H1 (cell line): ENCODE measurements at regions not wholly inside any gene's neighbourhood (a gene's known extent, or its start where the extent isn't known, plus 50 kb on each side); places are given as distances from the start of the nearest gene placed in this dataset.

Source experiments
- CTCF ChIA-PET: fragments of 300-600 bp; sonication (Branson Sonifier 250); formaldehyde crosslinking; loops from one replicate; lab custom pipeline; 2021; ENCODE audit not compliant: partially characterized antibody; lab: Charles Lee
- POLR2A ChIA-PET: fragments of 300-600 bp; sonication (Branson Sonifier 250); formaldehyde crosslinking; loops from one replicate; lab custom pipeline; 2021; ENCODE audit warnings: inconsistent platforms; ENCODE audit not compliant: partially characterized antibody; lab: Charles Lee
- DNase-seq, 2 experiments: peaks; one replicate each; pipeline versions ENCODE4 v3.0.0 to v3.0.0-alpha.2; 2010 to 2022; ENCODE audit warnings: low spot score in 2 of 2, low read depth in 1 of 2, mixed read lengths in 1 of 2
- FAIRE-seq: peaks from 2 replicates; lab custom pipeline; 2011; peaks lifted over from hg19 to GRCh38; lab: Jason Lieb, UNC
- H2AFZ ChIP-seq: 2 replicates; pipeline ENCODE4 v1.8.1; 2012; ENCODE audit warnings: low read length, inconsistent platforms
- H2AK5ac ChIP-seq: 2 replicates; pipeline ENCODE4 v1.6.1; 2013; ENCODE audit warnings: low read depth, low read length
- H2BK120ac ChIP-seq: replicated peaks from 2 replicates; pipeline ENCODE3; 2013; ENCODE audit warnings: low read depth, low read length, inconsistent platforms
- H2BK12ac ChIP-seq: 2 replicates; pipeline ENCODE4 v1.6.1; 2013; ENCODE audit warnings: low read depth, low read length
- H2BK15ac ChIP-seq: 2 replicates; pipeline ENCODE4 v1.6.1; 2013; ENCODE audit warnings: low read length
- H2BK20ac ChIP-seq: 2 replicates; pipeline ENCODE4 v1.6.1; 2013; ENCODE audit warnings: low read length
- H2BK5ac ChIP-seq: 2 replicates; pipeline ENCODE4 v1.6.1; 2013; ENCODE audit warnings: low read depth, low read length
- H3K14ac ChIP-seq: 2 replicates; pipeline ENCODE4 v1.6.1; 2013; ENCODE audit warnings: inconsistent platforms; ENCODE audit not compliant: insufficient read length
- H3K18ac ChIP-seq: 2 replicates; pipeline ENCODE4 v1.6.1; 2013; ENCODE audit warnings: low read length; ENCODE audit errors: extremely low read depth
- H3K23ac ChIP-seq: 2 replicates; pipeline ENCODE4 v1.6.1; 2013; ENCODE audit warnings: inconsistent platforms; ENCODE audit not compliant: insufficient read length
- H3K23me2 ChIP-seq: 2 replicates; pipeline ENCODE4 v1.6.1; 2013; ENCODE audit warnings: low read depth, low read length
- H3K27ac ChIP-seq: 2 replicates; pipeline ENCODE4 v1.6.1; 2011; ENCODE audit warnings: low read depth, low read length, inconsistent platforms
- H3K27me3 ChIP-seq, 4 experiments: replicated peaks in 1 of 4; 1 replicate in 1 of 4; 2 replicates in 3 of 4; pipeline versions ENCODE4 v1.6.1 to v1.8.1; 2011 to 2013; ENCODE audit warnings: low read length in 3 of 4, mild to moderate bottlenecking in 3 of 4, inconsistent platforms in 2 of 4, mixed read lengths in 2 of 4, moderate library complexity in 1 of 4; ENCODE audit not compliant: control insufficient read depth in 3 of 4, insufficient read depth in 3 of 4; ENCODE audit errors: extremely low read depth in 1 of 4
- H3K36me3 ChIP-seq, 4 experiments: 2 replicates each; pipeline versions ENCODE4 v1.6.1 to v1.8.1; 2011 to 2013; ENCODE audit warnings: mild to moderate bottlenecking in 4 of 4, low read length in 3 of 4, moderate library complexity in 2 of 4, control low read depth in 1 of 4, inconsistent platforms in 1 of 4; ENCODE audit not compliant: insufficient read depth in 4 of 4, control insufficient read depth in 2 of 4
- H3K4ac ChIP-seq: replicated peaks from 2 replicates; pipeline ENCODE3; 2013; ENCODE audit warnings: low read length, low read depth, mixed read lengths, inconsistent platforms; ENCODE audit not compliant: insufficient read length
- H3K4me1 ChIP-seq, 4 experiments: replicated peaks in 1 of 4; 1 replicate in 1 of 4; 2 replicates in 3 of 4; pipeline versions ENCODE4 v1.6.1 to v1.8.1; 2011 to 2013; ENCODE audit warnings: low read length in 3 of 4, inconsistent platforms in 2 of 4, mixed read lengths in 1 of 4; ENCODE audit not compliant: insufficient read depth in 4 of 4, control insufficient read depth in 3 of 4
- H3K4me2 ChIP-seq, 2 experiments: 2 replicates each; pipeline versions ENCODE4 v1.6.1 to v1.8.1; 2011 to 2013; ENCODE audit warnings: low read depth in 2 of 2, low read length in 2 of 2, control low read depth in 1 of 2, inconsistent platforms in 1 of 2, mild to moderate bottlenecking in 1 of 2; ENCODE audit not compliant: insufficient read depth in 1 of 2
- H3K4me3 ChIP-seq, 4 experiments: fragments of 200-600, 300-600 bp in 1 of 4; sonication (generic), shearing (Covaris generic), sonication (Bioruptor Twin) in 1 of 4; 2 replicates each; pipeline versions ENCODE4 v1.5.1 to v1.8.1; 2011 to 2016; ENCODE audit warnings: low read length in 4 of 4, low read depth in 3 of 4, control low read depth in 2 of 4, inconsistent platforms in 2 of 4, mild to moderate bottlenecking in 2 of 4, mixed read lengths in 1 of 4, moderate library complexity in 1 of 4; ENCODE audit not compliant: insufficient read depth in 2 of 4; ENCODE audit errors: extremely low read depth in 1 of 4
- H3K56ac ChIP-seq: replicated peaks from 2 replicates; pipeline ENCODE3; 2013; ENCODE audit warnings: low read depth, mild to moderate bottlenecking, mixed read lengths, low read length, inconsistent platforms; ENCODE audit not compliant: insufficient read length
- H3K79me1 ChIP-seq: 2 replicates; pipeline ENCODE4 v1.6.1; 2013; ENCODE audit warnings: low read depth, low read length, control low read depth
- H3K79me2 ChIP-seq, 2 experiments: 2 replicates each; pipeline versions ENCODE4 v1.6.1 to v1.8.1; 2012 to 2013; ENCODE audit warnings: low read length in 2 of 2, mild to moderate bottlenecking in 2 of 2, inconsistent platforms in 1 of 2; ENCODE audit not compliant: insufficient read depth in 2 of 2, control insufficient read depth in 1 of 2
- H3K9ac ChIP-seq, 4 experiments: replicated peaks in 1 of 4; 1 replicate in 1 of 4; 2 replicates in 3 of 4; pipeline versions ENCODE4 v1.6.1 to v1.8.1; 2011 to 2013; ENCODE audit warnings: low read depth in 3 of 4, low read length in 3 of 4, control low read depth in 2 of 4, mild to moderate bottlenecking in 2 of 4, moderate library complexity in 2 of 4, inconsistent platforms in 1 of 4; ENCODE audit errors: extremely low read depth in 1 of 4
- H3K9me3 ChIP-seq, 2 experiments: 2 replicates each; pipeline versions ENCODE4 v1.6.1 to v1.8.1; 2012 to 2013; ENCODE audit warnings: mild to moderate bottlenecking in 2 of 2, moderate library complexity in 2 of 2, control low read depth in 1 of 2, inconsistent platforms in 1 of 2, low read depth in 1 of 2, low read length in 1 of 2, mixed read lengths in 1 of 2; ENCODE audit not compliant: insufficient read depth in 2 of 2
- H4K20me1 ChIP-seq, 2 experiments: replicated peaks in 1 of 2; 2 replicates each; pipeline versions ENCODE3 to v1.8.1; 2011 to 2013; ENCODE audit warnings: inconsistent platforms in 2 of 2, low read length in 2 of 2, mild to moderate bottlenecking in 1 of 2; ENCODE audit not compliant: insufficient read depth in 2 of 2, control insufficient read depth in 1 of 2
- H4K5ac ChIP-seq: 2 replicates; pipeline ENCODE4 v1.6.1; 2013; ENCODE audit warnings: low read length, low read depth, mixed read lengths, inconsistent platforms; ENCODE audit not compliant: insufficient read length
- H4K8ac ChIP-seq: 2 replicates; pipeline ENCODE4 v1.8.0; 2013; ENCODE audit warnings: mild to moderate bottlenecking, moderate library complexity, low read length, inconsistent platforms; ENCODE audit not compliant: insufficient read depth; ENCODE audit errors: extremely low read depth
- H4K91ac ChIP-seq: replicated peaks from 2 replicates; pipeline ENCODE3; 2013; ENCODE audit warnings: low read length, mixed read lengths, inconsistent platforms; ENCODE audit not compliant: insufficient read length
- KDM4A ChIP-seq: IDR thresholded peaks from one replicate; pipeline ENCODE4 v1.7.1; 2012; ENCODE audit warnings: low read depth, mild to moderate bottlenecking, moderate library complexity, low read length, inconsistent platforms; ENCODE audit not compliant: severe bottlenecking
- NRF1 ChIP-seq: IDR thresholded peaks from 2 replicates; pipeline ENCODE4 v1.6.1; 2011; ENCODE audit warnings: mild to moderate bottlenecking, low read depth, low read length, improper control_type of control experiment
- RFX5 ChIP-seq: IDR thresholded peaks from 2 replicates; pipeline ENCODE4 v1.6.1; 2011; ENCODE audit warnings: low read depth, low read length, improper control_type of control experiment, borderline replicate concordance
- SIN3A ChIP-seq, 2 experiments: IDR thresholded peaks in 1 of 2; conservative IDR thresholded peaks in 1 of 2; 2 replicates each; pipeline ENCODE4 v1.6.1; 2011 to 2012; ENCODE audit warnings: low read length in 2 of 2, improper control_type of control experiment in 1 of 2, low read depth in 1 of 2, mild to moderate bottlenecking in 1 of 2
- TAF7 ChIP-seq: optimal IDR thresholded peaks from 2 replicates; pipeline ENCODE3; 2011; ENCODE audit warnings: low read depth, mild to moderate bottlenecking, inconsistent platforms, low read length, moderate library complexity, borderline replicate concordance
- WGBS, 2 experiments: shearing (Covaris generic) in 1 of 2; methylation state at CpG; one replicate each; pipeline versions ENCODE4 v1.1.6 to v1.1.7; 2013 to 2015; ENCODE audit warnings: low lambda C conversion rate in 2 of 2, mixed read lengths in 2 of 2, inconsistent platforms in 1 of 2, low coverage in 1 of 2, missing lambda C conversion rate in 1 of 2; ENCODE audit not compliant: insufficient replicate concordance in 2 of 2, insufficient coverage in 1 of 2, insufficient read length in 1 of 2; ENCODE audit errors: extremely low coverage in 1 of 2, missing lambda C conversion rate in 1 of 2; 5-methylcytosine and 5-hydroxymethylcytosine counted together
- TF ChIP-seq, protein P1 (sequence below): IDR thresholded peaks from 2 replicates; pipeline ENCODE4 v1.6.1; 2011; ENCODE audit warnings: low read length, improper control_type of control experiment

DNA sequence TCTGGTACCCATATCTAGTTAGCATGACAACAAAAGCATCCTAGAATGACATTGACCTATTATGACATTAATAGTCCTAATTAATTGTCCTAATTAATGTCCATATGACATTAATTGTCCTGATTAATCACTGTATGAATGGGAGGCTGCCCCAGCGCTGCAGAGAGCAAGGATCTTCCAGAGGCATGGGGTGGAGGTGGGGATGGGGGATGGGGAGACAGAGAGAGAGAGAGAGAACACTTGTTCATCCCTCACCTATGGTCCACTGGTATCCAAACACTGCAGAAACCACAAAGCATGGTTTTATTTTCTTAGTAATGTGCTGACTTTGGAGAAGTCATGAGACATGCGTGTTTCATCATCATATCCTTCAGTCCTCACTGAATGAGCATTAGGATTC, 235.1 kb downstream of the FNDC1 start:
- Histone ChIP-seq H3K79me1 (no peaks in the 10 kb centered on the region), H3K14ac (no peak overlapping the region), H3K4ac (no peak overlapping the region), H3K18ac (no peak overlapping the region), H4K8ac (no peak overlapping the region), H2AFZ (no peak overlapping the region), H3K27ac (no peak overlapping the region), H2BK12ac (no peak overlapping the region), H3K23me2 (no peaks in the 10 kb centered on the region), H3K4me2 (no peak overlapping the region), H3K36me3 (no peaks in the 10 kb centered on the region), H3K79me2 (no peaks in the 10 kb centered on the region), H3K9me3 (peaks cover 46 to 75% of the 10 kb centered on the region in 2 experiments), H2BK20ac (no peak overlapping the region), H4K91ac (no peak overlapping the region), H2BK120ac (no peak overlapping the region), H3K23ac (no peak overlapping the region), H2BK15ac (no peak overlapping the region), H3K27me3 (no peaks in the 10 kb centered on the region), H4K5ac (no peak overlapping the region), H2BK5ac (no peak overlapping the region), H3K4me1 (no peaks in the 10 kb centered on the region), H2AK5ac (no peak overlapping the region), H4K20me1 (no peaks in the 10 kb centered on the region), H3K56ac (no peak overlapping the region), H3K4me3 (no peak overlapping the region), H3K9ac (no peak overlapping the region)
- TF ChIP-seq TAF7 (no peak), NRF1 (no peak), RFX5 (no peak), SIN3A (conservative IDR thresholded peaks at IDR 0.05 in 1 of 2, IDR thresholded peaks at IDR 0.05 in 1 of 2; ENCODE audit: low read depth in 1 of 2, low read length in 2 of 2) (no peak), KDM4A (no peak)
- TF ChIP-seq, protein P1, sequence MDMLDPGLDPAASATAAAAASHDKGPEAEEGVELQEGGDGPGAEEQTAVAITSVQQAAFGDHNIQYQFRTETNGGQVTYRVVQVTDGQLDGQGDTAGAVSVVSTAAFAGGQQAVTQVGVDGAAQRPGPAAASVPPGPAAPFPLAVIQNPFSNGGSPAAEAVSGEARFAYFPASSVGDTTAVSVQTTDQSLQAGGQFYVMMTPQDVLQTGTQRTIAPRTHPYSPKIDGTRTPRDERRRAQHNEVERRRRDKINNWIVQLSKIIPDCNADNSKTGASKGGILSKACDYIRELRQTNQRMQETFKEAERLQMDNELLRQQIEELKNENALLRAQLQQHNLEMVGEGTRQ = no peak
- ChIA-PET POLR2A (no interaction called here), CTCF (interaction anchor here (0.6 to 0.7 kb wide), 3 partner anchors 152 to 329 kb away, joined by 3 to 4 read pairs (median 3); no protein-coding TSS in a partner anchor)
- no peak for FAIRE-seq
- DNase-seq = no peak
- WGBS, 2 experiments = 13% methylated on average over 2 of the region's 2 CpGs; no CpG with 5 or more reads in 1 of the 2 experiments
